ENCODE measurements at regions not wholly inside any gene's neighbourhood (a gene's known extent, or its start where the extent isn't known, plus 50 kb on each side); places are given as distances from the start of the nearest gene placed in this dataset.

GRCh38 chr13:34164582-34164981 lies 346.6 kb downstream of the RFC3 start:
- Histone ChIP-seq H3K79me2 (ENCODE audit: insufficient read depth, low read depth) (no peaks in the 10 kb centered on the region), H3K4me3 (IDR thresholded peaks at IDR 0.05; ENCODE audit: insufficient read depth, low read depth, low read length) (no peak overlapping the region), H3K27ac (no peak overlapping the region), H3K4me1 (ENCODE audit: low read depth, poor library complexity, severe bottlenecking) (no peaks in the 10 kb centered on the region), H2AFZ (ENCODE audit: low read depth) (no peak overlapping the region), H4K20me1 (ENCODE audit: insufficient read depth) (no peaks in the 10 kb centered on the region), H3K27me3 (ENCODE audit: insufficient read depth, low read depth) (no peaks in the 10 kb centered on the region), H3K4me2 (no peak overlapping the region), H3K36me3 (ENCODE audit: insufficient read depth) (no peaks in the 10 kb centered on the region), H3K9ac (no peak overlapping the region)
- no peak for TF ChIP-seq CTCF (conservative IDR thresholded peaks at IDR 0.05; ENCODE audit: low read depth, low read length)

DNA sequence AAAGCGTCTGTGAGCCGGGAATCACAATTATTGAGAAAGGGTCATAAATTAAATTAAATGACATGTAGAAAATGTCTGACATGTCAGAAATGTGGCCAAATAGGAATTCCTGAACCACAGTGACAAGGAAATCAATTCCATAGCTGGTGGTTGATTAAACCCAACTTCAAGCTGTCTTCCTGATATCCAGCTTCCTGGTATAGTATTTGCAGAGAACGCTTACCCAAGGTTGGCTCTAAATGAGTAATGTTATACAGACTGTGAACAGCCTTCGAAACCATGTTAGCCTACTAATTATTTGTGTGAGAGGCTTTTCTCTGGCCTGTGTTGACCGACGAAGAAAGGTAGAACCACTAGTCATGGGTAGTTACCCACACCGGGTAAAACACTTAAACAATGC lies 347.2 kb downstream of the RFC3 start:
- no peak overlapping the region for H3K27ac ChIP-seq
- no peaks in the 10 kb centered on the region for H3K79me2 ChIP-seq (ENCODE audit: insufficient read depth, low read depth)
- H3K4me3 ChIP-seq (IDR thresholded peaks at IDR 0.05; ENCODE audit: insufficient read depth, low read depth, low read length) = no peak overlapping the region
- H2AFZ ChIP-seq (ENCODE audit: low read depth) = no peak overlapping the region
- no peaks in the 10 kb centered on the region for H3K36me3 ChIP-seq (ENCODE audit: insufficient read depth)
- H4K20me1 ChIP-seq (ENCODE audit: insufficient read depth) = no peaks in the 10 kb centered on the region
- H3K4me1 ChIP-seq (ENCODE audit: low read depth, poor library complexity, severe bottlenecking) = no peaks in the 10 kb centered on the region
- no peak for TF ChIP-seq CTCF (conservative IDR thresholded peaks at IDR 0.05; ENCODE audit: low read depth, low read length)
- H3K9ac ChIP-seq = no peak overlapping the region
- no peak overlapping the region for H3K4me2 ChIP-seq
- H3K27me3 ChIP-seq (ENCODE audit: insufficient read depth, low read depth) = no peaks in the 10 kb centered on the region

- no peak for TF ChIP-seq CTCF (conservative IDR thresholded peaks at IDR 0.05; ENCODE audit: low read depth, low read length)
- no peaks in the 10 kb centered on the region for H4K20me1 ChIP-seq (ENCODE audit: insufficient read depth)
- H3K4me2 ChIP-seq = no peak overlapping the region
- no peak overlapping the region for H3K4me3 ChIP-seq (IDR thresholded peaks at IDR 0.05; ENCODE audit: insufficient read depth, low read depth, low read length)
- no peaks in the 10 kb centered on the region for H3K4me1 ChIP-seq (ENCODE audit: low read depth, poor library complexity, severe bottlenecking)
- H3K36me3 ChIP-seq (ENCODE audit: insufficient read depth) = no peaks in the 10 kb centered on the region
- H3K9ac ChIP-seq = no peak overlapping the region
- no peak overlapping the region for H2AFZ ChIP-seq (ENCODE audit: low read depth)
- no peaks in the 10 kb centered on the region for H3K27me3 ChIP-seq (ENCODE audit: insufficient read depth, low read depth)
- H3K79me2 ChIP-seq (ENCODE audit: insufficient read depth, low read depth) = no peaks in the 10 kb centered on the region
- H3K27ac ChIP-seq = no peak overlapping the region
Observed at GRCh38 chr13:34166406-34166805, 348.5 kb downstream of the RFC3 start.

DNA sequence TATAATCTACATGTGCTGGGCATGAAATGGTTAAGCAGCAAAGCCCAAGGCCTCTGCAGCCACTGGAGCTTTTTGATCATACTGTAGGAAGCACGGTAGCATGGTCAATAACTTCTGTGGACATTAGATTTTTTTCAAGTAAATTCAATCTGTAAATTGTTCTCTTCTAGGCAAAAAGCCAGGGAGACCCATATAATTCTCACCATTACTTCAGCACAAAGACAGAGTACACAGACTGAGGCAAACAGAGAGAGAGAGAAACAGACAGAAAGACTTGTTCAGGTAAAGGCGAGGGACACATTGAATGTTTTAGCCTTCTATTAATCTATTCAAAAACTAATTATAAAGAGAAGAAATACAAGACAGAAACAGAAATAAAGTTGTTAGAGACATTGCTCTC lies 349.4 kb downstream of the RFC3 start:
- no peak overlapping the region for H3K27ac ChIP-seq

More for the DNA sequence above, 349.4 kb downstream of the RFC3 start:
- H3K4me3 ChIP-seq (IDR thresholded peaks at IDR 0.05; ENCODE audit: insufficient read depth, low read depth, low read length) = no peak overlapping the region
- H2AFZ ChIP-seq (ENCODE audit: low read depth) = no peak overlapping the region
- no peaks in the 10 kb centered on the region for H3K79me2 ChIP-seq (ENCODE audit: insufficient read depth, low read depth)
- H3K36me3 ChIP-seq (ENCODE audit: insufficient read depth) = no peaks in the 10 kb centered on the region
- H3K9ac ChIP-seq = no peak overlapping the region
- H4K20me1 ChIP-seq (ENCODE audit: insufficient read depth) = no peaks in the 10 kb centered on the region
- H3K27me3 ChIP-seq (ENCODE audit: insufficient read depth, low read depth) = no peaks in the 10 kb centered on the region
- no peak for TF ChIP-seq CTCF (conservative IDR thresholded peaks at IDR 0.05; ENCODE audit: low read depth, low read length)
- H3K4me2 ChIP-seq = no peak overlapping the region
- no peaks in the 10 kb centered on the region for H3K4me1 ChIP-seq (ENCODE audit: low read depth, poor library complexity, severe bottlenecking)

All from KMS-11 (cell line).